Activated CD4-positive, alpha-beta T cell treated with anti-CD3 and anti-CD28 coated beads for 36 hours (primary cell): ENCODE measurements at regions not wholly inside any gene's neighbourhood (a gene's known extent, or its start where the extent isn't known, plus 50 kb on each side); places are given as distances from the start of the nearest gene placed in this dataset.
"Not testable (repeated sequence)": the region's sequence is repeated elsewhere in the genome, so short reads cannot be mapped to it uniquely, and the experiment has no call there.

Experiments
- ATAC-seq: fragments of 200-7000 bp; cut with Tn5 transposase; one replicate; pipeline ENCODE4 v1.10.0; 2021; ENCODE audit warnings: mild to moderate bottlenecking, moderate library complexity
- CTCF ChIA-PET: fragments of 350-600 bp; sonication (Branson Sonifier 250); formaldehyde crosslinking; loops from one replicate; lab custom pipeline; 2021; ENCODE audit warnings: antibody characterized with exemption; lab: Charles Lee
- POLR2A ChIA-PET: fragments of 350-600 bp; sonication (Branson Sonifier 250); formaldehyde crosslinking; loops from one replicate; lab custom pipeline; 2021; ENCODE audit warnings: antibody characterized with exemption, inconsistent platforms; lab: Charles Lee
- DNase-seq: peaks from one replicate; pipeline ENCODE4 v3.0.0-alpha.2; 2020
- H3K27ac Mint-ChIP-seq: one replicate; pipeline ENCODE4 v1.8.0; 2021; ENCODE audit warnings: mixed read lengths
- H3K27me3 Mint-ChIP-seq: one replicate; pipeline ENCODE4 v1.8.0; 2021; ENCODE audit warnings: mixed read lengths
- H3K36me3 Mint-ChIP-seq: one replicate; pipeline ENCODE4 v1.8.0; 2021; ENCODE audit warnings: low read depth, mixed read lengths
- H3K4me1 Mint-ChIP-seq: one replicate; pipeline ENCODE4 v1.8.0; 2021; ENCODE audit warnings: mixed read lengths
- H3K4me3 Mint-ChIP-seq: one replicate; pipeline ENCODE4 v1.8.0; 2021; ENCODE audit warnings: mild to moderate bottlenecking, moderate library complexity, mixed read lengths
- H3K9me3 Mint-ChIP-seq: one replicate; pipeline ENCODE4 v1.8.0; 2021; ENCODE audit warnings: low read depth, mixed read lengths
- intact Hi-C, 2 experiments: fragments of 100-400 bp; cut with DNase I in 1 of 2; cut with micrococcal nuclease in 1 of 2; formaldehyde crosslinking; loops; one replicate each; pipeline versions ENCODE4 v1.14.2 to v1.15.1; 2022 to 2024; cut with DNase I, micrococcal nuclease

GRCh38 chr10:109588259-109588658, 335.1 kb downstream of the XPNPEP1 start:
- CTCF ChIA-PET = no interaction called here
- Mint-ChIP-seq H3K27me3 (no peaks in the 10 kb centered on the region), H3K36me3 (no peaks in the 10 kb centered on the region), H3K4me1 (no peaks in the 10 kb centered on the region), H3K9me3 (no peaks in the 10 kb centered on the region), H3K27ac (no peak overlapping the region), H3K4me3 (no peak overlapping the region)
- POLR2A ChIA-PET = no interaction called here
- DNase-seq (no peak), ATAC-seq (no peak)
- intact Hi-C loops = no loop called here

DNA sequence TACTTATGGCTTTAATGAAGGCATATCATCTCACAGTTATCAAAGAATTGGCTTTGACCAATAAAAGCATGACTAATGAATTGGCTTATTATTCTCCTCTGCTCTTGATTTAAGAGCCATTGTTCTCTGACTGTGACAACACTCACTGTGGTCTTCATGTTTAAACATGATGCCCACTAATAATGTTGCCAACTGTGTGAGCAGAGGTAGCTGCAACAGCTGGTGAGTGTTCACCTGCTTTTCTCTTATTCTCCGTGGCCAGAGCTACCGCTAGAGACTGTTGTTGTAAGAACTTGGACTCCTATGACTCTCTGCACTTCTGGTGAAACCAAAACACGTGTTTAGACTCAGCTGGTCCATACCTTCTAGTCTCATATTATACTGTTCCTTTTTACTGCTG, 335.9 kb downstream of the XPNPEP1 start:
- DNase-seq (no peak), ATAC-seq (no peak)
- POLR2A ChIA-PET = no interaction called here
- intact Hi-C loops = no loop called here
- H3K27me3 Mint-ChIP-seq = no peaks in the 10 kb centered on the region
- H3K9me3 Mint-ChIP-seq = no peaks in the 10 kb centered on the region
- H3K4me1 Mint-ChIP-seq = no peaks in the 10 kb centered on the region
- H3K4me3 Mint-ChIP-seq = no peak overlapping the region
- H3K36me3 Mint-ChIP-seq = no peaks in the 10 kb centered on the region
- CTCF ChIA-PET = no interaction called here
- no peak overlapping the region for H3K27ac Mint-ChIP-seq

DNA sequence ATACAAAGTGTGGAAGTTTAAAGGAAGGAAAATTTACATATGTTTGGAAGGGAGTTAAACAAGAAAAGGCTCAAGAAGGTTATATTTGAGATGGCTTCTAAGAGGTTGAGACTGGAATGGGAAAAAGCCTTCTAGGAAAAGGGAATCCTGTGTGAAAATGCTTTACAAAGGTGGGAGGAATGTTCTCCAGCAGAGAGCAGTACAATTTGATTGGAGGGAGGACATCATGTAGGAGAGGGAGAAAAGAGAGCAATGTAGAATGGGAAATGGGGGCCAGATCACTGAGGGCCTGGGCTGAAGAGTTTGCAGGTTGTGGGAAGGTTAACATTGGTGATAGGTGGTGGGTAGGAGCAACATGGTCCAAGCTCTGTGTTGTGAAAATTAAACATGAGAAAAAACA, 366.9 kb downstream of the XPNPEP1 start:
- ATAC-seq (no peak), DNase-seq (no peak)
- Mint-ChIP-seq H3K9me3 (no peaks in the 10 kb centered on the region), H3K36me3 (no peaks in the 10 kb centered on the region), H3K4me1 (no peaks in the 10 kb centered on the region), H3K27ac (no peak overlapping the region), H3K4me3 (no peak overlapping the region), H3K27me3 (no peaks in the 10 kb centered on the region)
- POLR2A ChIA-PET = no interaction called here
- CTCF ChIA-PET = no interaction called here
- intact Hi-C loops = no loop called here

DNA sequence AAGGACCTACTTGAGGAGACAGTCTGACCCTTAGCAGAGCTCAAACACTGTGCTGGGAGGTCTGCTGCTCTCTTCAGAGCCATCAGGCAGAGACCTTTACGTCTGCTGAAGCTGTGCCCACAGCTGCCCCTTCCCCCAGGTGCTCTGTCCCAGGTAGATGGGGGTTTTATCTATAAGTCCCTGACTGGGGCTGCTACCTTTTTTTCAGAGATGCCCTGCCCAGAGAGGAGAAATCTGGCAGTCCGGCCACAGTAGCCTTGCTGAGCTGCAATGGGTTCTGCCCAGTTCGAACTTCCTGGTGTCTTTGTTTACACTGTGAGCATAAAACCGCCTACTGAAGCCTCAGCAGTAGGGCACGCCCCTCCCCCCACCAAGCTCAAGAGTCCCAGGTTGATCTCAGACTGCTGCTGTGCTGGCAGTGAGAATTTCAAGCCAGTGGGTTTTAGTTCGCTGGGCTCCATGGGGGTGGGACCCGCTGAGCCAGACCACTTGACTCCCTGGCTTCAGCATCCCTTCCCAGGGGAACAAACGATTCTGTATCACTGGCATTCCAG, 381.2 kb downstream of the XPNPEP1 start:
- DNase-seq, H3K9me3 Mint-ChIP-seq, H3K27me3 Mint-ChIP-seq, H3K36me3 Mint-ChIP-seq, POLR2A ChIA-PET, ATAC-seq, intact Hi-C loops, H3K27ac Mint-ChIP-seq, H3K4me3 Mint-ChIP-seq, H3K4me1 Mint-ChIP-seq: not testable (repeated sequence)
- CTCF ChIA-PET = interaction anchor here (0.8 kb wide), 1 partner anchor 1120 kb away, joined by 4 read pairs; no protein-coding TSS in a partner anchor

GRCh38 chr10:109534193-109534592, 389.1 kb downstream of the XPNPEP1 start:
- Mint-ChIP-seq H3K27ac (no peak overlapping the region), H3K4me3 (no peak overlapping the region), H3K27me3 (no peaks in the 10 kb centered on the region), H3K36me3 (no peaks in the 10 kb centered on the region), H3K9me3 (peaks cover 8% of the 10 kb centered on the region), H3K4me1 (no peaks in the 10 kb centered on the region)
- ChIA-PET CTCF (no interaction called here), POLR2A (no interaction called here)
- intact Hi-C loops = no loop called here
- ATAC-seq = no peak
- DNase-seq = no peak

- H3K9me3 Mint-ChIP-seq = peaks cover 12% of the 10 kb centered on the region
- no peak for ATAC-seq
- no peaks in the 10 kb centered on the region for H3K36me3 Mint-ChIP-seq
- intact Hi-C loops = no loop called here
- no peaks in the 10 kb centered on the region for H3K4me1 Mint-ChIP-seq
- no peak for DNase-seq
- CTCF ChIA-PET = no interaction called here
- no peak overlapping the region for H3K4me3 Mint-ChIP-seq
- H3K27me3 Mint-ChIP-seq = no peaks in the 10 kb centered on the region
- no peak overlapping the region for H3K27ac Mint-ChIP-seq
- POLR2A ChIA-PET = no interaction called here
These were observed 394.1 kb downstream of the XPNPEP1 start for GRCh38 chr10:109529258-109529657.

- Mint-ChIP-seq H3K36me3 (no peaks in the 10 kb centered on the region), H3K4me3 (no peak overlapping the region), H3K4me1 (no peaks in the 10 kb centered on the region), H3K9me3 (peaks cover 3% of the 10 kb centered on the region), H3K27me3 (no peaks in the 10 kb centered on the region), H3K27ac (no peak overlapping the region)
- no peak for DNase-seq
- ATAC-seq = no peak
- ChIA-PET POLR2A (interaction anchor here (0.7 kb wide), 1 partner anchor 1099 kb away, joined by 3 read pairs; no protein-coding TSS in a partner anchor), CTCF (no interaction called here)
- intact Hi-C loops = no loop called here
These were observed 405.6 kb downstream of the XPNPEP1 start for GRCh38 chr10:109517748-109518147.

GRCh38 chr10:109504401-109504800, 418.9 kb downstream of the XPNPEP1 start:
- ATAC-seq (no peak), DNase-seq (no peak)
- no peaks in the 10 kb centered on the region for H3K36me3 Mint-ChIP-seq
- intact Hi-C loops = no loop called here
- H3K4me1 Mint-ChIP-seq = no peaks in the 10 kb centered on the region
- no peak overlapping the region for H3K4me3 Mint-ChIP-seq
- POLR2A ChIA-PET = no interaction called here
- CTCF ChIA-PET = no interaction called here
- no peak overlapping the region for H3K27ac Mint-ChIP-seq
- no peaks in the 10 kb centered on the region for H3K9me3 Mint-ChIP-seq
- H3K27me3 Mint-ChIP-seq = no peaks in the 10 kb centered on the region

DNA sequence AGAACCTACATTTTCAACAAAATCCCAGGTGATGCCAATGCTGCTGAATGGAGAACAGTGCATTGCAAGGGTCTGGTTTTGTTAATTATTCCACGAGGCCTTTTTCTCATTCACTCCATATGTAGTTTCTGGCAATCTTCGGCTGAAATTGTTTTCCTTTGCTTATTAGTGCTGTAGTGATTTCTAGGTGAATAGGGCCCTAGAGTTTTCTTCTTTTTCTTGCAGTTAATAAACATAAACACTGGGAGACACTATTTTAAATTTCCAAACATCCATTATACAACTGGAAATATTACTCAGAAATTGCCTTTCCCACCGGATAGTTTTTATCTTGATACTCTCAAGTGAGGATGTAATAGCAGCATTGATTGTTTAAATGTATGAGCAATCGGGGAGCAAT, 435.6 kb downstream of the XPNPEP1 start:
- CTCF ChIA-PET = no interaction called here
- no peaks in the 10 kb centered on the region for H3K27me3 Mint-ChIP-seq
- H3K9me3 Mint-ChIP-seq = no peaks in the 10 kb centered on the region
- H3K36me3 Mint-ChIP-seq = no peaks in the 10 kb centered on the region
- ATAC-seq (no peak), DNase-seq (no peak)
- no peaks in the 10 kb centered on the region for H3K4me1 Mint-ChIP-seq
- POLR2A ChIA-PET = no interaction called here
- intact Hi-C loops = no loop called here
- no peak overlapping the region for H3K27ac Mint-ChIP-seq
- H3K4me3 Mint-ChIP-seq = no peak overlapping the region

DNA sequence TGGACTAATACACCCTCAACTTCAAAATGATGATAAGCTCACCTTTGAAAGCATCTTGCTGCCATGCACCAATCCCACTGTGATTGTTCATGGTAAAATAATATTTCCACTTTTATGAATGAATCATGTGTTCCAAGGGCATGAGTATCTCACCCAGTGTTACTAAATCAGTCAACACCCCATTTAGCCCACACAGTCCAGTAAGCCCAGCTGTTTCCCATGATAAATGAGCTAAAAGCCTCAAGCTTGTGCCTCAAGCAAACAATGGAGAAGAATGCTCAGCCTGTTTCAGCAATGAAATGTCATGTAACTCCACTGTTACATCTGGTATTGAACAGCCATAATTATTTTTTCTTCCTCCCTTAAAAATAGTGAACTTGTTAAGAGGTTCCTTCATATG, 442.5 kb downstream of the XPNPEP1 start:
- POLR2A ChIA-PET = no interaction called here
- H3K27me3 Mint-ChIP-seq = no peaks in the 10 kb centered on the region
- H3K36me3 Mint-ChIP-seq = no peaks in the 10 kb centered on the region
- no peak for ATAC-seq
- no peaks in the 10 kb centered on the region for H3K9me3 Mint-ChIP-seq
- H3K4me3 Mint-ChIP-seq = no peak overlapping the region
- no peaks in the 10 kb centered on the region for H3K4me1 Mint-ChIP-seq
- intact Hi-C loops = no loop called here
- DNase-seq = no peak
- CTCF ChIA-PET = interaction anchor here (0.7 kb wide), 1 partner anchor 242 kb away, joined by 3 read pairs; no protein-coding TSS in a partner anchor
- H3K27ac Mint-ChIP-seq = no peak overlapping the region

- no peaks in the 10 kb centered on the region for H3K36me3 Mint-ChIP-seq
- no peak overlapping the region for H3K4me3 Mint-ChIP-seq
- DNase-seq (no peak), ATAC-seq (no peak)
- H3K4me1 Mint-ChIP-seq = no peaks in the 10 kb centered on the region
- H3K27ac Mint-ChIP-seq = no peak overlapping the region
- ChIA-PET POLR2A (no interaction called here), CTCF (no interaction called here)
- no peaks in the 10 kb centered on the region for H3K27me3 Mint-ChIP-seq
- H3K9me3 Mint-ChIP-seq = no peaks in the 10 kb centered on the region
- intact Hi-C loops = no loop called here
These were observed 447.4 kb downstream of the XPNPEP1 start for GRCh38 chr10:109475711-109476421.

DNA sequence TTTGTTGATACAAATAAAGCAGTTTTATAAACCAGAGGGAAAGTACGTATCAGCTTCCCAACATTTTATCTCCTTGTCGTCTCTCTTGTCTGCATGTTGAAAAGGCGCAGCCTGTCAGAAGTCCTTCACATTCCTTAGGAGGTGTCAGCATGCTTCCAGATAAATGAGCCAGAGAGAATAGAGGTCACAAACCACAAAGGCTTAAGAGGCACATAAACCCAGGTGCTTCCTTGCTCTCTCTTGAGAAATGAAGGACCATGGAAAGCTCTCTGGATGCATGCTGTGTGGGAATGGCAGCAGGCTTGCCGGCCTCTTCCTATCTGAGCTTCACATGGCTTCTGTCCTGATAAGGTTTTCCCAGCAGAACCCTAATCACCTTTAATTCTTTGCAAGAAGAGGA, 448.5 kb downstream of the XPNPEP1 start:
- ChIA-PET CTCF (no interaction called here), POLR2A (no interaction called here)
- no peak overlapping the region for H3K4me3 Mint-ChIP-seq
- no peaks in the 10 kb centered on the region for H3K36me3 Mint-ChIP-seq
- DNase-seq = no peak
- no peaks in the 10 kb centered on the region for H3K27me3 Mint-ChIP-seq
- H3K9me3 Mint-ChIP-seq = no peaks in the 10 kb centered on the region
- H3K4me1 Mint-ChIP-seq = no peaks in the 10 kb centered on the region
- no peak for ATAC-seq
- intact Hi-C loops = no loop called here
- H3K27ac Mint-ChIP-seq = no peak overlapping the region
